ENCODE measurements at regions not wholly inside any gene's neighbourhood (a gene's known extent, or its start where the extent isn't known, plus 50 kb on each side); places are given as distances from the start of the nearest gene placed in this dataset.

DNA sequence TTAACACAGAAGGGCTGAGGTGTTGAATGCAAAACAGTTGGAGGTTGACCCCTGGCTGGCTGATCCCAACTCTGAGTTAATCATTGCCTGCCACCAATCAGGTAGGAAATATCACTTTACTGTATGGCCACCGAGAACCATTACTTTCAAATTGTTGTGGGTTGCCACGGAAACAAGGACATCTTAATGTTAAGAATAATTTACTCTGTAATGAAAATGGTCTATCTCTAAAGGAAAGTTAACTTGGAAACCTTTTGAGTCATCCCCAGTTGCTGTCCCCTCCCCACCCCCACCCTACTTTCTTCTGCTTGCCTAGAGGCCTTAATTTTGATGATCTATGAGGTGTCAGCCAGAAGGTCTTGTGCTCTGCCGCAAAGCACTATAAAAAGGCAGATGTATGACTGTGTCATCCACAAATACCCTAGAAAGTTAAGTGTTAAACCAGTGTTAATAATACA is 78.7 kb upstream of the SNRK start:
- H2AFZ ChIP-seq (ENCODE audit: insufficient read depth, low read length, poor library complexity) = no peak overlapping the region
- H3K27ac ChIP-seq (ENCODE audit: low read depth, low read length) = no peak overlapping the region
- H3K9me3 ChIP-seq (ENCODE audit: insufficient read depth, low read depth, low read length) = no peaks in the 10 kb centered on the region
- no peak overlapping the region for H3K9ac ChIP-seq (ENCODE audit: low read length)
- DNase-seq = no peak
- H3K23ac ChIP-seq (ENCODE audit: low read length) = no peak overlapping the region
- H2BK5ac ChIP-seq (ENCODE audit: low read depth, low read length, poor library complexity) = no peak overlapping the region
- no peak overlapping the region for H2AK5ac ChIP-seq (ENCODE audit: low read length)
- no peak overlapping the region for H3K4ac ChIP-seq (ENCODE audit: low read depth, low read length)
- no peak overlapping the region for H4K8ac ChIP-seq (ENCODE audit: low read depth, low read length)
- no peak overlapping the region for H4K12ac ChIP-seq (ENCODE audit: low read depth, low read length)
- H3K4me2 ChIP-seq (ENCODE audit: low read length) = no peak overlapping the region
- no peak overlapping the region for H3K4me3 ChIP-seq (ENCODE audit: low read depth, low read length)
- no peaks in the 10 kb centered on the region for H3K79me1 ChIP-seq (ENCODE audit: low read length)
- no CpG with 5 or more reads among the region's 3 CpGs for WGBS (ENCODE audit: extremely low coverage, insufficient coverage, insufficient read length)
- no peak overlapping the region for H3K14ac ChIP-seq (ENCODE audit: low read length)
- no peaks in the 10 kb centered on the region for H3K27me3 ChIP-seq (ENCODE audit: insufficient read depth, low read length)
- H3K79me2 ChIP-seq (ENCODE audit: control insufficient read depth, insufficient read depth, low read length, poor library complexity) = no peaks in the 10 kb centered on the region
- H4K91ac ChIP-seq (ENCODE audit: low read depth, low read length) = no peak overlapping the region
- no peaks in the 10 kb centered on the region for H3K36me3 ChIP-seq (ENCODE audit: control insufficient read depth in 1 of 2, insufficient read depth in 2 of 2, low read length in 2 of 2)
- H3K18ac ChIP-seq (ENCODE audit: low read length) = no peak overlapping the region
- H3K4me1 ChIP-seq (ENCODE audit: control insufficient read depth in 1 of 2, insufficient read depth in 2 of 2, low read length in 2 of 2) = no peaks in the 10 kb centered on the region
- no peak overlapping the region for H2BK120ac ChIP-seq (ENCODE audit: insufficient read depth, low read length, poor library complexity)
- no peak overlapping the region for H2BK12ac ChIP-seq (ENCODE audit: low read length)

- Histone ChIP-seq H3K23ac (ENCODE audit: low read length) (no peak overlapping the region), H2AFZ (ENCODE audit: insufficient read depth, low read length, poor library complexity) (no peak overlapping the region), H3K9me3 (ENCODE audit: insufficient read depth, low read depth, low read length) (no peaks in the 10 kb centered on the region), H2BK120ac (ENCODE audit: insufficient read depth, low read length, poor library complexity) (no peak overlapping the region), H3K4me1 (ENCODE audit: control insufficient read depth in 1 of 2, insufficient read depth in 2 of 2, low read length in 2 of 2) (no peaks in the 10 kb centered on the region), H3K79me2 (ENCODE audit: control insufficient read depth, insufficient read depth, low read length, poor library complexity) (no peaks in the 10 kb centered on the region), H3K79me1 (ENCODE audit: low read length) (no peaks in the 10 kb centered on the region), H4K8ac (ENCODE audit: low read depth, low read length) (no peak overlapping the region), H3K27ac (ENCODE audit: low read depth, low read length) (no peak overlapping the region), H3K18ac (ENCODE audit: low read length) (no peak overlapping the region), H3K27me3 (ENCODE audit: insufficient read depth, low read length) (no peaks in the 10 kb centered on the region), H3K14ac (ENCODE audit: low read length) (no peak overlapping the region), H3K4me2 (ENCODE audit: low read length) (no peak overlapping the region), H3K36me3 (ENCODE audit: control insufficient read depth in 1 of 2, insufficient read depth in 2 of 2, low read length in 2 of 2) (no peaks in the 10 kb centered on the region), H3K9ac (ENCODE audit: low read length) (no peak overlapping the region), H2BK5ac (ENCODE audit: low read depth, low read length, poor library complexity) (no peak overlapping the region), H3K4ac (ENCODE audit: low read depth, low read length) (no peak overlapping the region), H4K12ac (ENCODE audit: low read depth, low read length) (no peak overlapping the region), H2AK5ac (ENCODE audit: low read length) (no peak overlapping the region), H3K4me3 (ENCODE audit: low read depth, low read length) (no peak overlapping the region), H2BK12ac (ENCODE audit: low read length) (no peak overlapping the region), H4K91ac (ENCODE audit: low read depth, low read length) (no peak overlapping the region)
- DNase-seq = no peak
- no CpG with 5 or more reads among the region's 10 CpGs for whole genome bisulfite sequencing (ENCODE audit: extremely low coverage, insufficient coverage, insufficient read length)
Observed at GRCh38 chr3:43206632-43207031, 79.7 kb upstream of the SNRK start.

- no peak overlapping the region for H3K4ac ChIP-seq (ENCODE audit: low read depth, low read length)
- no peak overlapping the region for H2BK12ac ChIP-seq (ENCODE audit: low read length)
- no peak overlapping the region for H2BK5ac ChIP-seq (ENCODE audit: low read depth, low read length, poor library complexity)
- no peaks in the 10 kb centered on the region for H3K4me1 ChIP-seq (ENCODE audit: control insufficient read depth in 1 of 2, insufficient read depth in 2 of 2, low read length in 2 of 2)
- no peaks in the 10 kb centered on the region for H3K27me3 ChIP-seq (ENCODE audit: insufficient read depth, low read length)
- H3K14ac ChIP-seq (ENCODE audit: low read length) = no peak overlapping the region
- no peaks in the 10 kb centered on the region for H3K79me2 ChIP-seq (ENCODE audit: control insufficient read depth, insufficient read depth, low read length, poor library complexity)
- H3K9me3 ChIP-seq (ENCODE audit: insufficient read depth, low read depth, low read length) = no peaks in the 10 kb centered on the region
- H3K4me2 ChIP-seq (ENCODE audit: low read length) = no peak overlapping the region
- no peak for DNase-seq
- no peak overlapping the region for H3K23ac ChIP-seq (ENCODE audit: low read length)
- H3K9ac ChIP-seq (ENCODE audit: low read length) = no peak overlapping the region
- no peak overlapping the region for H2AK5ac ChIP-seq (ENCODE audit: low read length)
- no peak overlapping the region for H3K4me3 ChIP-seq (ENCODE audit: low read depth, low read length)
- no peak overlapping the region for H4K12ac ChIP-seq (ENCODE audit: low read depth, low read length)
- WGBS (ENCODE audit: extremely low coverage, insufficient coverage, insufficient read length) = no CpG with 5 or more reads among the region's 7 CpGs
- H2AFZ ChIP-seq (ENCODE audit: insufficient read depth, low read length, poor library complexity) = no peak overlapping the region
- H3K18ac ChIP-seq (ENCODE audit: low read length) = no peak overlapping the region
- H2BK120ac ChIP-seq (ENCODE audit: insufficient read depth, low read length, poor library complexity) = no peak overlapping the region
- no peak overlapping the region for H4K91ac ChIP-seq (ENCODE audit: low read depth, low read length)
- H3K36me3 ChIP-seq (ENCODE audit: control insufficient read depth in 1 of 2, insufficient read depth in 2 of 2, low read length in 2 of 2) = no peaks in the 10 kb centered on the region
- no peak overlapping the region for H4K8ac ChIP-seq (ENCODE audit: low read depth, low read length)
- no peaks in the 10 kb centered on the region for H3K79me1 ChIP-seq (ENCODE audit: low read length)
- no peak overlapping the region for H3K27ac ChIP-seq (ENCODE audit: low read depth, low read length)
Observed at GRCh38 chr3:43206105-43206504, 80.2 kb upstream of the SNRK start.

DNA sequence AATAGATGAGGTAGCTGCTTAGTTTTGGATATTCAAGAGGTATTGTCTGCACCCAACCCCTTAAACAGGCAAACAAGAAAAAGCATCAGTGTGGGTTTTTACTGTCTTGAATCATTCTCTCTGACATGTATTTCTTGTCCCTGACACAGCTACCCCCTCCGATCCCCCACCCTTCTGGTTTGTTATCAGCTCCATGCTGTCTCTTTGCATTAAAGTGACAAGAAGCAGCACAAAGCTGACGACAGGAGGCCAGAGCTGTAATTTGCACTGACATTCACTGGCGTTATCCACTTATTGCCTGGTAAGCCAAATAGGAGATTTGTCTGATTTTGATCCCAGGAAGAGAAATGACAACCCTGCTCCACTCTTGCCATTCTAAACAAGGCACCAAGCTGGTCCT is 83.3 kb upstream of the SNRK start:
- Histone ChIP-seq H3K4me2 (ENCODE audit: low read length) (no peak overlapping the region), H3K9me3 (ENCODE audit: insufficient read depth, low read depth, low read length) (peaks cover 1% of the 10 kb centered on the region), H3K27ac (ENCODE audit: low read depth, low read length) (no peak overlapping the region), H4K91ac (ENCODE audit: low read depth, low read length) (no peak overlapping the region), H2AK5ac (ENCODE audit: low read length) (no peak overlapping the region), H3K4me3 (ENCODE audit: low read depth, low read length) (no peak overlapping the region), H3K79me1 (ENCODE audit: low read length) (no peaks in the 10 kb centered on the region), H4K8ac (ENCODE audit: low read depth, low read length) (no peak overlapping the region), H2BK5ac (ENCODE audit: low read depth, low read length, poor library complexity) (no peak overlapping the region), H3K23ac (ENCODE audit: low read length) (no peak overlapping the region), H3K4me1 (ENCODE audit: control insufficient read depth in 1 of 2, insufficient read depth in 2 of 2, low read length in 2 of 2) (no peaks in the 10 kb centered on the region), H3K79me2 (ENCODE audit: control insufficient read depth, insufficient read depth, low read length, poor library complexity) (no peaks in the 10 kb centered on the region), H3K36me3 (ENCODE audit: control insufficient read depth in 1 of 2, insufficient read depth in 2 of 2, low read length in 2 of 2) (no peaks in the 10 kb centered on the region), H2BK120ac (ENCODE audit: insufficient read depth, low read length, poor library complexity) (no peak overlapping the region), H2BK12ac (ENCODE audit: low read length) (no peak overlapping the region), H2AFZ (ENCODE audit: insufficient read depth, low read length, poor library complexity) (no peak overlapping the region), H4K12ac (ENCODE audit: low read depth, low read length) (no peak overlapping the region), H3K27me3 (ENCODE audit: insufficient read depth, low read length) (no peaks in the 10 kb centered on the region), H3K4ac (ENCODE audit: low read depth, low read length) (no peak overlapping the region), H3K14ac (ENCODE audit: low read length) (no peak overlapping the region), H3K18ac (ENCODE audit: low read length) (no peak overlapping the region), H3K9ac (ENCODE audit: low read length) (no peak overlapping the region)
- DNase-seq = no peak
- no CpG with 5 or more reads among the region's 3 CpGs for WGBS (ENCODE audit: extremely low coverage, insufficient coverage, insufficient read length)
